ENCODE measurements at regions not wholly inside any gene's neighbourhood (a gene's known extent, or its start where the extent isn't known, plus 50 kb on each side); places are given as distances from the start of the nearest gene placed in this dataset.

- no peak overlapping the region for H4K12ac ChIP-seq (ENCODE audit: low read depth, low read length)
- no peak overlapping the region for H3K27ac ChIP-seq (ENCODE audit: low read depth, low read length)
Observed at GRCh38 chr9:82196622-82197441, 208.3 kb downstream of the SPATA31D1 start.

GRCh38 chr9:82201196-82201595, 212.6 kb downstream of the SPATA31D1 start:
- Histone ChIP-seq H3K4me2 (ENCODE audit: low read length) (no peak overlapping the region), H3K9ac (ENCODE audit: low read length) (no peak overlapping the region), H3K4me1 (ENCODE audit: control insufficient read depth in 1 of 2, insufficient read depth in 2 of 2, low read length in 2 of 2) (no peaks in the 10 kb centered on the region), H4K12ac (ENCODE audit: low read depth, low read length) (no peak overlapping the region), H3K27ac (ENCODE audit: low read depth, low read length) (no peak overlapping the region), H3K14ac (ENCODE audit: low read length) (no peak overlapping the region), H3K23ac (ENCODE audit: low read length) (no peak overlapping the region), H3K36me3 (ENCODE audit: control insufficient read depth in 1 of 2, insufficient read depth in 2 of 2, low read length in 2 of 2) (no peaks in the 10 kb centered on the region), H2AFZ (ENCODE audit: insufficient read depth, low read length, poor library complexity) (no peak overlapping the region), H3K79me1 (ENCODE audit: low read length) (no peaks in the 10 kb centered on the region), H4K91ac (ENCODE audit: low read depth, low read length) (no peak overlapping the region), H3K79me2 (ENCODE audit: control insufficient read depth, insufficient read depth, low read length, poor library complexity) (no peaks in the 10 kb centered on the region), H2BK12ac (ENCODE audit: low read length) (no peak overlapping the region), H2AK5ac (ENCODE audit: low read length) (no peak overlapping the region), H2BK5ac (ENCODE audit: low read depth, low read length, poor library complexity) (no peak overlapping the region), H3K27me3 (ENCODE audit: insufficient read depth, low read length) (no peaks in the 10 kb centered on the region), H3K9me3 (ENCODE audit: insufficient read depth, low read depth, low read length) (no peaks in the 10 kb centered on the region), H3K4me3 (ENCODE audit: low read depth, low read length) (no peak overlapping the region), H4K8ac (ENCODE audit: low read depth, low read length) (no peak overlapping the region), H2BK120ac (ENCODE audit: insufficient read depth, low read length, poor library complexity) (no peak overlapping the region), H3K4ac (ENCODE audit: low read depth, low read length) (no peak overlapping the region), H3K18ac (ENCODE audit: low read length) (no peak overlapping the region)
- WGBS (ENCODE audit: extremely low coverage, insufficient coverage, insufficient read length): no CpG with 5 or more reads among the region's 3 CpGs
- no peak for DNase-seq

More at GRCh38 chr9:82196622-82197441, 208.3 kb downstream of the SPATA31D1 start:
- Histone ChIP-seq H3K27me3 (ENCODE audit: insufficient read depth, low read length) (no peaks in the 10 kb centered on the region), H4K91ac (ENCODE audit: low read depth, low read length) (no peak overlapping the region), H3K18ac (ENCODE audit: low read length) (no peak overlapping the region), H3K4me3 (ENCODE audit: low read depth, low read length) (no peak overlapping the region), H3K14ac (ENCODE audit: low read length) (no peak overlapping the region), H3K79me1 (ENCODE audit: low read length) (no peaks in the 10 kb centered on the region), H3K4ac (ENCODE audit: low read depth, low read length) (no peak overlapping the region), H3K36me3 (ENCODE audit: control insufficient read depth in 1 of 2, insufficient read depth in 2 of 2, low read length in 2 of 2) (no peaks in the 10 kb centered on the region), H2BK12ac (ENCODE audit: low read length) (no peak overlapping the region), H3K9ac (ENCODE audit: low read length) (no peak overlapping the region), H3K79me2 (ENCODE audit: control insufficient read depth, insufficient read depth, low read length, poor library complexity) (no peaks in the 10 kb centered on the region), H4K8ac (ENCODE audit: low read depth, low read length) (no peak overlapping the region), H3K4me2 (ENCODE audit: low read length) (no peak overlapping the region), H2AK5ac (ENCODE audit: low read length) (no peak overlapping the region), H3K9me3 (ENCODE audit: insufficient read depth, low read depth, low read length) (peaks cover 5% of the 10 kb centered on the region), H2BK5ac (ENCODE audit: low read depth, low read length, poor library complexity) (no peak overlapping the region), H3K4me1 (ENCODE audit: control insufficient read depth in 1 of 2, insufficient read depth in 2 of 2, low read length in 2 of 2) (no peaks in the 10 kb centered on the region), H2AFZ (ENCODE audit: insufficient read depth, low read length, poor library complexity) (no peak overlapping the region), H2BK120ac (ENCODE audit: insufficient read depth, low read length, poor library complexity) (no peak overlapping the region), H3K23ac (ENCODE audit: low read length) (no peak overlapping the region)
- no peak for DNase-seq

- H3K9ac ChIP-seq (ENCODE audit: low read length): no peak overlapping the region
- H3K36me3 ChIP-seq (ENCODE audit: control insufficient read depth in 1 of 2, insufficient read depth in 2 of 2, low read length in 2 of 2): no peaks in the 10 kb centered on the region
- no peak overlapping the region for H2BK12ac ChIP-seq (ENCODE audit: low read length)
- H3K4ac ChIP-seq (ENCODE audit: low read depth, low read length): no peak overlapping the region
- no peak overlapping the region for H3K18ac ChIP-seq (ENCODE audit: low read length)
- WGBS (ENCODE audit: extremely low coverage, insufficient coverage, insufficient read length): no CpG with 5 or more reads among the region's 4 CpGs
- H2BK120ac ChIP-seq (ENCODE audit: insufficient read depth, low read length, poor library complexity): no peak overlapping the region
- no peak overlapping the region for H4K12ac ChIP-seq (ENCODE audit: low read depth, low read length)
- no peak overlapping the region for H2BK5ac ChIP-seq (ENCODE audit: low read depth, low read length, poor library complexity)
- DNase-seq: peak; percentile 26 to 88
- no peak overlapping the region for H3K27ac ChIP-seq (ENCODE audit: low read depth, low read length)
- H2AK5ac ChIP-seq (ENCODE audit: low read length): no peak overlapping the region
- no peak overlapping the region for H3K14ac ChIP-seq (ENCODE audit: low read length)
- H3K4me2 ChIP-seq (ENCODE audit: low read length): no peak overlapping the region
- H4K91ac ChIP-seq (ENCODE audit: low read depth, low read length): no peak overlapping the region
- no peaks in the 10 kb centered on the region for H3K9me3 ChIP-seq (ENCODE audit: insufficient read depth, low read depth, low read length)
- no peaks in the 10 kb centered on the region for H3K4me1 ChIP-seq (ENCODE audit: control insufficient read depth in 1 of 2, insufficient read depth in 2 of 2, low read length in 2 of 2)
- no peak overlapping the region for H4K8ac ChIP-seq (ENCODE audit: low read depth, low read length)
- H2AFZ ChIP-seq (ENCODE audit: insufficient read depth, low read length, poor library complexity): no peak overlapping the region
- H3K23ac ChIP-seq (ENCODE audit: low read length): no peak overlapping the region
- no peaks in the 10 kb centered on the region for H3K79me1 ChIP-seq (ENCODE audit: low read length)
- H3K79me2 ChIP-seq (ENCODE audit: control insufficient read depth, insufficient read depth, low read length, poor library complexity): no peaks in the 10 kb centered on the region
- H3K27me3 ChIP-seq (ENCODE audit: insufficient read depth, low read length): no peaks in the 10 kb centered on the region
- H3K4me3 ChIP-seq (ENCODE audit: low read depth, low read length): no peak overlapping the region
Observed at GRCh38 chr9:82202808-82203207, 214.2 kb downstream of the SPATA31D1 start.

GRCh38 chr9:82206490-82206889, 217.9 kb downstream of the SPATA31D1 start:
- no peaks in the 10 kb centered on the region for H3K9me3 ChIP-seq (ENCODE audit: insufficient read depth, low read depth, low read length)
- H3K4ac ChIP-seq (ENCODE audit: low read depth, low read length): no peak overlapping the region
- H3K14ac ChIP-seq (ENCODE audit: low read length): no peak overlapping the region
- no peak for DNase-seq
- WGBS (ENCODE audit: extremely low coverage, insufficient coverage, insufficient read length): no CpG with 5 or more reads among the region's 3 CpGs
- H2BK5ac ChIP-seq (ENCODE audit: low read depth, low read length, poor library complexity): no peak overlapping the region
- no peaks in the 10 kb centered on the region for H3K79me1 ChIP-seq (ENCODE audit: low read length)
- H3K27me3 ChIP-seq (ENCODE audit: insufficient read depth, low read length): no peaks in the 10 kb centered on the region
- H3K23ac ChIP-seq (ENCODE audit: low read length): no peak overlapping the region
- H2AFZ ChIP-seq (ENCODE audit: insufficient read depth, low read length, poor library complexity): no peak overlapping the region
- H4K91ac ChIP-seq (ENCODE audit: low read depth, low read length): no peak overlapping the region
- H4K12ac ChIP-seq (ENCODE audit: low read depth, low read length): no peak overlapping the region
- H2BK120ac ChIP-seq (ENCODE audit: insufficient read depth, low read length, poor library complexity): no peak overlapping the region
- peaks cover 0 to 2% of the 10 kb centered on the region in 2 experiments for H3K4me1 ChIP-seq (ENCODE audit: control insufficient read depth in 1 of 2, insufficient read depth in 2 of 2, low read length in 2 of 2)
- no peak overlapping the region for H2BK12ac ChIP-seq (ENCODE audit: low read length)
- no peak overlapping the region for H3K27ac ChIP-seq (ENCODE audit: low read depth, low read length)
- no peak overlapping the region for H4K8ac ChIP-seq (ENCODE audit: low read depth, low read length)
- no peak overlapping the region for H2AK5ac ChIP-seq (ENCODE audit: low read length)
- no peaks in the 10 kb centered on the region for H3K79me2 ChIP-seq (ENCODE audit: control insufficient read depth, insufficient read depth, low read length, poor library complexity)
- no peaks in the 10 kb centered on the region for H3K36me3 ChIP-seq (ENCODE audit: control insufficient read depth in 1 of 2, insufficient read depth in 2 of 2, low read length in 2 of 2)
- no peak overlapping the region for H3K4me2 ChIP-seq (ENCODE audit: low read length)
- no peak overlapping the region for H3K9ac ChIP-seq (ENCODE audit: low read length)
- H3K4me3 ChIP-seq (ENCODE audit: low read depth, low read length): no peak overlapping the region
- no peak overlapping the region for H3K18ac ChIP-seq (ENCODE audit: low read length)

Measured in trophoblast cell (in vitro differentiated cells and primary cell).